CD14-positive monocyte (primary cell): ENCODE measurements at regions not wholly inside any gene's neighbourhood (a gene's known extent, or its start where the extent isn't known, plus 50 kb on each side); places are given as distances from the start of the nearest gene placed in this dataset.

Experiments used
- DNase-seq, 3 donors: peaks; one replicate each; pipeline ENCODE4 v3.0.0-alpha.2; 2011 to 2022
- H2AFZ ChIP-seq: 2 replicates; pipeline ENCODE4 v1.6.0; 2012; ENCODE audit warnings: mild to moderate bottlenecking, low read depth, low read length, inconsistent platforms; ENCODE audit not compliant: insufficient read depth, poor library complexity, severe bottlenecking
- H3K27ac ChIP-seq, 2 donors: 1 replicate in 1 of 2; 2 replicates in 1 of 2; pipeline ENCODE4 v1.5.1; 2012 to 2013; ENCODE audit warnings: low read length in 2 of 2, control low read depth in 1 of 2, inconsistent platforms in 1 of 2, low read depth in 1 of 2, mild to moderate bottlenecking in 1 of 2
- H3K27me3 ChIP-seq, 2 donors: one replicate each; pipeline versions ENCODE4 v1.6.0 to v1.6.1; 2011 to 2013; ENCODE audit warnings: low read length in 2 of 2; ENCODE audit not compliant: control insufficient read depth in 2 of 2, insufficient read depth in 2 of 2
- H3K36me3 ChIP-seq, 2 donors: replicated peaks in 1 of 2; 1 replicate in 1 of 2; 2 replicates in 1 of 2; pipeline versions ENCODE4 v1.5.1 to v1.6.1; 2012 to 2013; ENCODE audit warnings: low read length in 2 of 2, control low read depth in 1 of 2, inconsistent platforms in 1 of 2, mild to moderate bottlenecking in 1 of 2; ENCODE audit not compliant: insufficient read depth in 2 of 2, control insufficient read depth in 1 of 2
- H3K4me1 ChIP-seq, 2 donors: 1 replicate in 1 of 2; 2 replicates in 1 of 2; pipeline versions ENCODE4 v1.5.1 to v1.6.1; 2012 to 2013; ENCODE audit warnings: low read length in 2 of 2, control low read depth in 1 of 2, inconsistent platforms in 1 of 2, mild to moderate bottlenecking in 1 of 2, moderate library complexity in 1 of 2; ENCODE audit not compliant: insufficient read depth in 2 of 2, control insufficient read depth in 1 of 2
- H3K4me2 ChIP-seq: replicated peaks from 2 replicates; pipeline ENCODE3; 2012; ENCODE audit warnings: low read length, moderate library complexity, mild to moderate bottlenecking; ENCODE audit not compliant: poor library complexity, severe bottlenecking; ENCODE audit errors: extremely low read depth
- H3K4me3 ChIP-seq, 3 experiments: fragments of 200-600 bp in 1 of 3; sonication (generic) in 1 of 3; replicated peaks in 1 of 3; 1 replicate in 2 of 3; 2 replicates in 1 of 3; pipeline ENCODE4 v1.5.1; 2011 to 2013; ENCODE audit warnings: low read length in 3 of 3, mild to moderate bottlenecking in 3 of 3, control low read depth in 2 of 3, low read depth in 2 of 3, inconsistent platforms in 1 of 3, moderate library complexity in 1 of 3
- H3K79me2 ChIP-seq: 2 replicates; pipeline ENCODE4 v1.6.0; 2012; ENCODE audit warnings: mild to moderate bottlenecking, control low read depth, inconsistent platforms, low read length, moderate library complexity; ENCODE audit not compliant: insufficient read depth
- H3K9ac ChIP-seq: 2 replicates; pipeline ENCODE4 v1.6.0; 2017; ENCODE audit warnings: low read length, mild to moderate bottlenecking; ENCODE audit not compliant: insufficient read depth, poor library complexity, severe bottlenecking
- H3K9me3 ChIP-seq, 2 donors: replicated peaks in 1 of 2; 1 replicate in 1 of 2; 2 replicates in 1 of 2; pipeline versions ENCODE4 v1.5.1 to v1.6.1; 2012 to 2013; ENCODE audit warnings: low read length in 2 of 2, control low read depth in 1 of 2; ENCODE audit not compliant: control insufficient read depth in 1 of 2, insufficient read depth in 1 of 2
- H4K20me1 ChIP-seq: 2 replicates; pipeline ENCODE4 v1.6.0; 2012; ENCODE audit warnings: mild to moderate bottlenecking, low read length, control low read depth, moderate library complexity; ENCODE audit not compliant: insufficient read depth
- H3K27ac Mint-ChIP-seq, 7 donors: one replicate each; pipeline ENCODE4 v1.8.0; 2020; ENCODE audit warnings: mild to moderate bottlenecking in 7 of 7, mixed read lengths in 7 of 7, moderate library complexity in 6 of 7, inconsistent platforms in 2 of 7
- H3K27me3 Mint-ChIP-seq, 3 donors: one replicate each; pipeline ENCODE4 v1.8.0; 2021 to 2022; ENCODE audit warnings: low read depth in 3 of 3, mild to moderate bottlenecking in 3 of 3, mixed read lengths in 3 of 3, moderate library complexity in 3 of 3, inconsistent platforms in 1 of 3
- H3K36me3 Mint-ChIP-seq, 2 donors: one replicate each; pipeline ENCODE4 v1.8.0; 2020; ENCODE audit warnings: mixed read lengths in 2 of 2, inconsistent platforms in 1 of 2, mild to moderate bottlenecking in 1 of 2
- H3K4me1 Mint-ChIP-seq: one replicate; pipeline ENCODE4 v1.8.0; 2020; ENCODE audit warnings: mild to moderate bottlenecking, mixed read lengths
- H3K4me3 Mint-ChIP-seq, 2 donors: one replicate each; pipeline ENCODE4 v1.8.0; 2020; ENCODE audit warnings: mild to moderate bottlenecking in 2 of 2, mixed read lengths in 2 of 2, moderate library complexity in 1 of 2
- H3K9me3 Mint-ChIP-seq, 7 donors: one replicate each; pipeline ENCODE4 v1.8.0; 2020 to 2022; ENCODE audit warnings: mixed read lengths in 7 of 7, mild to moderate bottlenecking in 6 of 7, moderate library complexity in 6 of 7, inconsistent platforms in 2 of 7
- WGBS: methylation state at CpG from one replicate; pipeline ENCODE4 v1.1.5; 2013; ENCODE audit warnings: missing lambda C conversion rate; ENCODE audit not compliant: insufficient coverage; 5-methylcytosine and 5-hydroxymethylcytosine counted together
- intact Hi-C, 2 donors: fragments of 100-400 bp; cut with micrococcal nuclease; formaldehyde crosslinking; loops; one replicate each; pipeline versions ENCODE4 v1.15.0 to v1.15.1; 2023
- TF ChIP-seq, protein P1 (sequence below): fragments of 200-600 bp; IDR thresholded peaks from one replicate; pipeline ENCODE4 v1.8.0; 2022; ENCODE audit warnings: antibody characterized with exemption, mild to moderate bottlenecking

DNA sequence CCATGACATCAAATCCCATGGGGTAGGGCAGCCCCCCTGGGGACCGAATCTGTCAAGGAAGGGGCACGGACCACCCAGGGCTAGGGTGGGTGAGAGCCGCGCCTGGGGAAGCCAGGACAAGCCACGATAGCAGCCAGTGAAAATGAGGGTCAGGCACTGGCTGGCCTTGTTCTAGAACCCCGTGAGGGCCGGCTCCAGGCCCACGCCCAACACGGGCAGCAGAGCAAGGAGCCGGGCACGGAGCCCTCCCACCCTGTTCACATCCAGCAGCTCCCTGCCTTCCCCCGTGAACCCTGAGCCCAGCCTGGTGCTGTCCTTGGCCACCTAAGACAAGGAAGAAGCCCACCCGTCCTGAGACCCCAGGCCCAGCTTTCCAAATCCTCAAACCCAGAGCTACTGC, 256.7 kb downstream of the PARN start:
- H3K4me1 Mint-ChIP-seq, result peaks cover 15% of the 10 kb centered on the region
- Histone ChIP-seq H3K9ac (no peak overlapping the region), H3K27ac (no peak overlapping the region), H2AFZ (no peak overlapping the region), H3K4me1 (peaks cover 6 to 15% of the 10 kb centered on the region in 2 donors), H3K27me3 (no peaks in the 10 kb centered on the region), H3K9me3 (no peaks in the 10 kb centered on the region), H3K4me3 (no peak overlapping the region), H3K79me2 (no peaks in the 10 kb centered on the region), H4K20me1 (no peaks in the 10 kb centered on the region), H3K36me3 (no peaks in the 10 kb centered on the region), H3K4me2 (no peak overlapping the region)
- no peak overlapping the region for H3K4me3 Mint-ChIP-seq
- intact Hi-C loops, result no loop called here
- peaks cover 5 to 15% (median 6%) of the 10 kb centered on the region in 3 donors for H3K27me3 Mint-ChIP-seq
- H3K9me3 Mint-ChIP-seq, result no peaks in the 10 kb centered on the region
- H3K36me3 Mint-ChIP-seq, result no peaks in the 10 kb centered on the region
- no peak for DNase-seq
- TF ChIP-seq, protein P1, sequence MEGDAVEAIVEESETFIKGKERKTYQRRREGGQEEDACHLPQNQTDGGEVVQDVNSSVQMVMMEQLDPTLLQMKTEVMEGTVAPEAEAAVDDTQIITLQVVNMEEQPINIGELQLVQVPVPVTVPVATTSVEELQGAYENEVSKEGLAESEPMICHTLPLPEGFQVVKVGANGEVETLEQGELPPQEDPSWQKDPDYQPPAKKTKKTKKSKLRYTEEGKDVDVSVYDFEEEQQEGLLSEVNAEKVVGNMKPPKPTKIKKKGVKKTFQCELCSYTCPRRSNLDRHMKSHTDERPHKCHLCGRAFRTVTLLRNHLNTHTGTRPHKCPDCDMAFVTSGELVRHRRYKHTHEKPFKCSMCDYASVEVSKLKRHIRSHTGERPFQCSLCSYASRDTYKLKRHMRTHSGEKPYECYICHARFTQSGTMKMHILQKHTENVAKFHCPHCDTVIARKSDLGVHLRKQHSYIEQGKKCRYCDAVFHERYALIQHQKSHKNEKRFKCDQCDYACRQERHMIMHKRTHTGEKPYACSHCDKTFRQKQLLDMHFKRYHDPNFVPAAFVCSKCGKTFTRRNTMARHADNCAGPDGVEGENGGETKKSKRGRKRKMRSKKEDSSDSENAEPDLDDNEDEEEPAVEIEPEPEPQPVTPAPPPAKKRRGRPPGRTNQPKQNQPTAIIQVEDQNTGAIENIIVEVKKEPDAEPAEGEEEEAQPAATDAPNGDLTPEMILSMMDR, result no peak
- no peak overlapping the region for H3K27ac Mint-ChIP-seq
- WGBS, result 90% methylated on average over 11 of the region's 13 CpGs

DNA sequence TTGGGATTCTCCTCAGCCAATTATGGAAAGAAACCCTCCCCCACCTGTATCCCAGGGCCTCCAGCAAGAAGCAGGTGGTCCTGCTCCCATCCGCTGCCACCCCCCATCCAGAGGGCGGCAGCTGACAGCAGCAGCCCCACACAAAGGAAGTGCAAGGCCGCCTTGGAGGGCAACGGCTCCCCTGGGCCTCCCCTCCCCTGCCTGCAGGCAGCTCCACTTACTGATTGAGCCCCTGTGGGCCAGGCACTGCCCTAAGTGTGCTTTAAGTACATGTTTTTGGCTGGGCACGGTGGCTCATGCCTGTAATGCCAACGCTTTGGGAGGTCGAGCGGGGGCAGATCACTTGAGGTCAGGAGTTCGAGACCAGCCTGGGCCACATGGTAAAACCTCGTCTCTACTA, 257.6 kb downstream of the PARN start:
- no peak overlapping the region for H3K4me2 ChIP-seq

More for the DNA sequence above, 257.6 kb downstream of the PARN start:
- H3K79me2 ChIP-seq, result no peaks in the 10 kb centered on the region
- no peak overlapping the region for H3K9ac ChIP-seq
- H4K20me1 ChIP-seq, result no peaks in the 10 kb centered on the region
- no peaks in the 10 kb centered on the region for H3K9me3 Mint-ChIP-seq
- no peaks in the 10 kb centered on the region for H3K36me3 ChIP-seq
- TF ChIP-seq, protein P1, result no peak
- intact Hi-C loops, result no loop called here
- H3K4me3 Mint-ChIP-seq, result no peak overlapping the region
- no peak overlapping the region for H3K4me3 ChIP-seq
- no peaks in the 10 kb centered on the region for H3K9me3 ChIP-seq
- H3K4me1 Mint-ChIP-seq, result peaks cover 12% of the 10 kb centered on the region
- no peaks in the 10 kb centered on the region for H3K36me3 Mint-ChIP-seq
- H3K27ac Mint-ChIP-seq, result no peak overlapping the region
- H3K27ac ChIP-seq, result no peak overlapping the region
- DNase-seq, result no peak
- 69% methylated on average over 10 of the region's 10 CpGs for WGBS
- H2AFZ ChIP-seq, result no peak overlapping the region
- H3K27me3 Mint-ChIP-seq, result peaks cover 3 to 15% (median 6%) of the 10 kb centered on the region in 3 donors
- no peaks in the 10 kb centered on the region for H3K27me3 ChIP-seq
- peaks cover 6 to 15% of the 10 kb centered on the region in 2 donors for H3K4me1 ChIP-seq
